ENCODE measurements at regions not wholly inside any gene's neighbourhood (a gene's known extent, or its start where the extent isn't known, plus 50 kb on each side); places are given as distances from the start of the nearest gene placed in this dataset.

GRCh38 chr13:78238911-78239310 lies 320.3 kb upstream of the EDNRB start:
- Histone ChIP-seq H3K4me2 (ENCODE audit: low read depth, low read length, poor library complexity, severe bottlenecking) (no peak overlapping the region), H2AFZ (ENCODE audit: low read depth, low read length, severe bottlenecking) (no peak overlapping the region), H3K36me3 (ENCODE audit: low read length) (no peaks in the 10 kb centered on the region), H3K79me2 (ENCODE audit: insufficient read depth, low read length) (no peaks in the 10 kb centered on the region), H4K20me1 (ENCODE audit: low read depth, low read length) (no peaks in the 10 kb centered on the region), H3K9me2 (replicated peaks; ENCODE audit: insufficient read depth, low read length) (no peaks in the 10 kb centered on the region), H3K27ac (ENCODE audit: low read depth, low read length) (no peak overlapping the region), H3K27me3 (ENCODE audit: low read length) (no peaks in the 10 kb centered on the region), H3K9me3 (ENCODE audit: insufficient read depth, low read length) (no peaks in the 10 kb centered on the region), H3K9ac (ENCODE audit: low read length) (no peak overlapping the region), H3K4me3 (ENCODE audit: insufficient read depth, low read length, poor library complexity, severe bottlenecking) (no peak overlapping the region), H3F3A (ENCODE audit: insufficient read depth) (no peaks in the 10 kb centered on the region)
- TF ChIP-seq, protein P1, sequence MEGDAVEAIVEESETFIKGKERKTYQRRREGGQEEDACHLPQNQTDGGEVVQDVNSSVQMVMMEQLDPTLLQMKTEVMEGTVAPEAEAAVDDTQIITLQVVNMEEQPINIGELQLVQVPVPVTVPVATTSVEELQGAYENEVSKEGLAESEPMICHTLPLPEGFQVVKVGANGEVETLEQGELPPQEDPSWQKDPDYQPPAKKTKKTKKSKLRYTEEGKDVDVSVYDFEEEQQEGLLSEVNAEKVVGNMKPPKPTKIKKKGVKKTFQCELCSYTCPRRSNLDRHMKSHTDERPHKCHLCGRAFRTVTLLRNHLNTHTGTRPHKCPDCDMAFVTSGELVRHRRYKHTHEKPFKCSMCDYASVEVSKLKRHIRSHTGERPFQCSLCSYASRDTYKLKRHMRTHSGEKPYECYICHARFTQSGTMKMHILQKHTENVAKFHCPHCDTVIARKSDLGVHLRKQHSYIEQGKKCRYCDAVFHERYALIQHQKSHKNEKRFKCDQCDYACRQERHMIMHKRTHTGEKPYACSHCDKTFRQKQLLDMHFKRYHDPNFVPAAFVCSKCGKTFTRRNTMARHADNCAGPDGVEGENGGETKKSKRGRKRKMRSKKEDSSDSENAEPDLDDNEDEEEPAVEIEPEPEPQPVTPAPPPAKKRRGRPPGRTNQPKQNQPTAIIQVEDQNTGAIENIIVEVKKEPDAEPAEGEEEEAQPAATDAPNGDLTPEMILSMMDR (IDR thresholded peaks at IDR 0.05; ENCODE audit: insufficient read depth, low read length, poor library complexity, severe bottlenecking): no peak
- TF ChIP-seq EZH2phosphoT487 (conservative IDR thresholded peaks at IDR 0.05; ENCODE audit: low read length): no peak

GRCh38 chr13:78228940-78229339 lies 310.3 kb upstream of the EDNRB start:
- Histone ChIP-seq H3K79me2 (ENCODE audit: insufficient read depth, low read length) (no peaks in the 10 kb centered on the region), H3K9ac (ENCODE audit: low read length) (no peak overlapping the region), H3K9me3 (ENCODE audit: insufficient read depth, low read length) (no peaks in the 10 kb centered on the region), H3K4me2 (ENCODE audit: low read depth, low read length, poor library complexity, severe bottlenecking) (no peak overlapping the region), H2AFZ (ENCODE audit: low read depth, low read length, severe bottlenecking) (no peak overlapping the region), H3K27ac (ENCODE audit: low read depth, low read length) (no peak overlapping the region), H3K27me3 (ENCODE audit: low read length) (no peaks in the 10 kb centered on the region), H3F3A (ENCODE audit: insufficient read depth) (no peaks in the 10 kb centered on the region), H3K4me3 (ENCODE audit: insufficient read depth, low read length, poor library complexity, severe bottlenecking) (no peak overlapping the region), H4K20me1 (ENCODE audit: low read depth, low read length) (no peaks in the 10 kb centered on the region), H3K9me2 (replicated peaks; ENCODE audit: insufficient read depth, low read length) (no peaks in the 10 kb centered on the region), H3K36me3 (ENCODE audit: low read length) (no peaks in the 10 kb centered on the region)
- TF ChIP-seq, protein P1 (IDR thresholded peaks at IDR 0.05; ENCODE audit: insufficient read depth, low read length, poor library complexity, severe bottlenecking): no peak
- TF ChIP-seq EZH2phosphoT487 (conservative IDR thresholded peaks at IDR 0.05; ENCODE audit: low read length): no peak

- no peaks in the 10 kb centered on the region for H4K20me1 ChIP-seq (ENCODE audit: low read depth, low read length)
- H3K79me2 ChIP-seq (ENCODE audit: insufficient read depth, low read length): no peaks in the 10 kb centered on the region
- H3K36me3 ChIP-seq (ENCODE audit: low read length): no peaks in the 10 kb centered on the region
- H3K4me2 ChIP-seq (ENCODE audit: low read depth, low read length, poor library complexity, severe bottlenecking): no peak overlapping the region
- H3K9me2 ChIP-seq (replicated peaks; ENCODE audit: insufficient read depth, low read length): no peaks in the 10 kb centered on the region
- H3K9ac ChIP-seq (ENCODE audit: low read length): no peak overlapping the region
- TF ChIP-seq, protein P1 (IDR thresholded peaks at IDR 0.05; ENCODE audit: insufficient read depth, low read length, poor library complexity, severe bottlenecking): no peak
- no peak for TF ChIP-seq EZH2phosphoT487 (conservative IDR thresholded peaks at IDR 0.05; ENCODE audit: low read length)
- H3K9me3 ChIP-seq (ENCODE audit: insufficient read depth, low read length): no peaks in the 10 kb centered on the region
- H3K27me3 ChIP-seq (ENCODE audit: low read length): no peaks in the 10 kb centered on the region
- no peaks in the 10 kb centered on the region for H3F3A ChIP-seq (ENCODE audit: insufficient read depth)
- H2AFZ ChIP-seq (ENCODE audit: low read depth, low read length, severe bottlenecking): no peak overlapping the region
- H3K27ac ChIP-seq (ENCODE audit: low read depth, low read length): no peak overlapping the region
- H3K4me3 ChIP-seq (ENCODE audit: insufficient read depth, low read length, poor library complexity, severe bottlenecking): no peak overlapping the region
Observed at GRCh38 chr13:78228211-78228610, 309.6 kb upstream of the EDNRB start.
